ENCODE measurements at regions not wholly inside any gene's neighbourhood (a gene's known extent, or its start where the extent isn't known, plus 50 kb on each side); places are given as distances from the start of the nearest gene placed in this dataset.

DNA sequence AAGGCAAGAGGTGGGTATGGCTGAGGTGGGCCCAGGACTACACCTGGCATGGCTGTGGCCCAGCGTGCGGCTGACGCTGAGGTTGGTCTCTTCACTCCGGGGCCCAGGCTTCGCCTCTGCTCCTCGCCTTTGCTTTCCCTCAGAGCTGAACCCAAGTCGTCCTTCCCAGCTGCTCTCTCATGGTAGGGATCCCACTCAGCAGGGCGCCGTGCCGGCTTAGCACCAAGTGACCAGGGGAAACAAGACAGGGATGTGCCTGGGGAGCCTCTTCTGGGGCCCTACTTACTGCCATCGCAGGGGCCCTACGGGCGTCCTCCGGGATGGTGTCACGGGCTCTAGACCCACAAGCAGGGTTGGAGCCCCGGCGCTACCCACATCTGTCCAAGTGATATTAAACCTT is 138.1 kb upstream of the ALKAL2 start:
- DNase-seq (ENCODE audit: low read depth in 2 of 2), result no peak

DNA sequence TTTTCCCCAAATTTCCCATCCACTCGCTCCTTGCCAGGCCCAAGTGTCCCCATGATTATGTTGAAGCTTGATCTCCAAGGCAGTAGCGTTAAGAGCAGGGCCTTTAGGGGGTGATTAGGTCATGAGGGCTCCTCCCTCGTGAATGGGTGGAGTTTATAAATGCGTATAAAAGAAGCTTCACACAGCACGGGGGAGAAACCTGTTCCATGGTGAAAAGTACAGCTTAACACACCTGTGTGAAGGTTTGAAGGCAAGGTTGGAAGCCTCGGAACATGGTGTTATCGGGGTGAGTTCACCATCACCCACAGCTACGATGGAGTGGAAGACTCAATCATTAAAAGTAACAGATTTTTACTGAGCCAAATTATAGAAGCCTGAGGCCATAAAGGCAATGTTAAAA is 137.4 kb upstream of the ALKAL2 start:
- DNase-seq (ENCODE audit: low read depth in 2 of 2), result no peak

DNA sequence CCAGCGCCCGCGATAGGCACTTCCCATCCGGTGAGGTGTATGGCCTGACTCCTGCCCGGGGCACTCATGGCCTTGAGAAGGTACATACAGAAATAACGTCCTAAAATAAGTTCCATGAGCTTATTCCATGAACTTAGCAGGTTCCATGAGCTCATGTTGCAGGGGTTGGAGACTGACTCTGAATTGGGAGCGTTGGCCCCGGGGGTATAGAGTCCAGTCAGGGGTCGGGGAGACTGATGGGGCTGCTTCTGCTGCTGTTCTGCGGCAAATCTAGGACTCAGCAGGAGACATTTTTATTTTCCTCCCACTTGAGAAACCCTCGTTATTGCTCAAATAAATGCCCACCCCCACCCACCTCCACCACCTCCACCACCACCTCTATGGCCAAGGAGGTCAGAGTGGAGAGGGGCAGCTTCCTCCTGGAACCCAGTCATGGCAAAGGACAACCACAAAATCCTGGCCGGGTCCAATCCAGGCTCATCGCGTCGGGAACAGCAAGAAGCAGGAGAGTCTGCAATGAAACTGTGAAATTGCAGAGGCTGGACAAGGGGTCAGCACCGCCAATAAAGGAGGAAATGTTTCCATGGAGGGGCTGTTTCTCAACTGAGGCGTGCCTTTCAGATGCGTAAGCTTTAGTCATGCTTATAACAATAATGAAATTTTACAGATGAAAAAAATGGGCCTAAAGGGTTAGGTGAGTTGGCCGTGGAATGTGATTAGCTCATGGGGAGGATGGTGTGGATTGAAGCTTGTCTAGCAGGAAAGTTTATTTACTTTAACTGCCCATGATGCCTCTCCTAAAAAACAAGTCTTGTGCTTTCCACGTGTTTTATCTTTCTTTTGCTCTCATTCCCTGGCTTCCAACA is 136.6 kb upstream of the ALKAL2 start:
- DNase-seq (ENCODE audit: low read depth in 2 of 2), result no peak

DNA sequence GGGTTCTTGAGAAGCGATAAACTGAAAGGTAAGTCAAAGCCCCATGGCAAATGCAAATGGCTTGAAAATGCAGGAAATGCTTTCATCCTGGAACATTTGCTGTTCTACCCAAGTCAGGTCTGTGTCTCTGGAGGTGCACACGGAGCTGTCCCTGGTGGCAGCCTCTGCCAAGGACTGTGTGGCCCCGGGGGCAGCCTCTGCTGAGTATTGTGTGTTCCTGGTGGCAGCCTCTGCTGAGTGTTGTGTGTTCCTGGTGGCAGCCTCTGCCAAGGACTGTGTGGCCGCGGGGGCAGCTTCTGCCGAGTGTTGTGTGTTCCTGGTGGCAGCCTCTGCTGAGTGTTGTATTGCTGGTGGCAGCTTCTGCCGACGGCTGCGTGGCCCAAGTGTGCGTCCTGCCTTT is 135.6 kb upstream of the ALKAL2 start:
- DNase-seq (ENCODE audit: low read depth in 2 of 2), result no peak

DNA sequence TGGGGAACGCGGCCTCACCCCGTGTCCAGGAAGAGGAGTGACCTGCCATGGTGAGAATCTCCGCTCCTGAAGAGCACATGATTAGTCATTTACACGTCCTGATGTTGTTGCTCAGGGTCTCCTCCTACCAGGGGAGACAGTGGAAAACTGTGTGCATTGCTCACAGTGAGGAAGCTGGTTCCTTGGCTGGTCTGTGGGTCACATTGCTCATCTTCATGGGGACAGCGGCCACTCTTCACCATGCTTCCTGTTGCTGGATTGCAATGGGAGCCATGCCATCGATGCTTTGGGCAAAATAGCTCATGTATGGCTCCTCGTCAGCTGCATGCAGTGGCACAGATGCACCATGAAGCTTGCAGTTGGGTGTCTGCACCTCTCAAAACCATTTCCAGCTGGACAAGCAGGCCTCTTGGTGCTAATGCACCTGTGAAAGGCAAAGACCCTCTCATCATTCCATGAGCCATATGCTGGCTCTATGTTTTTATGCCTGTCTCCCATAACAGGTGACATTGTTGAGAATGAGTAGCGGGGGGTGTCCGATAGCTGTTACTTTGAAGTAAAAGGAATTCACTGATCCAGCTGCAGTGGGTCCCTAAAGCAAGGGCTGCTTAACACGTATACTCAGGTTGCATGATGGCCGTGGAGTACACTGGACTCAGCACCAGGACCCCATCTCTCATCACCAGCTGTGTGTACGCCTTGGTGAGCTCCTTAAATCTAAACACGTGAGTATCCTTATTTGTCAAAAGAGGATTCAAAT is 135.0 kb upstream of the ALKAL2 start:
- no peak for DNase-seq (ENCODE audit: low read depth in 2 of 2)

DNA sequence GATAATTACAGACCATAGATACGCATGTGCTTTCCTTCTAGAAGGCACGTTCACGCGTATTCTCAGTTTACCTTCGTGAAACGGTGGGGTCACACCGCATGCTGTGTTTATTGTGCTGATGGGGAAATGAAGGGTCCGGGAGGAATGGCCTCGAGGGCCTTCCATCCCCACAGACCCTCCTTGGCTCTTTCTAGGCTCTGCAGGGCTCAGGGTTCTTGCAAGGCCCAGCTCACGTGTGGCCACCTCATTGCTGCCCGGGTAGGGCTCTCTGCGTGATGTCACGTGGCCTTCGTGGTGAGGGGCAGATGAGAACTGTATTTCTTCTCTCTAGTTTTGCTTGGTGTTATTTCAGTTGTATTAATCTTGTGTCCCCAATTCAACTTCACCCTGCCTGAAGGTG is 133.5 kb upstream of the ALKAL2 start:
- DNase-seq (ENCODE audit: low read depth in 2 of 2), result no peak

DNA sequence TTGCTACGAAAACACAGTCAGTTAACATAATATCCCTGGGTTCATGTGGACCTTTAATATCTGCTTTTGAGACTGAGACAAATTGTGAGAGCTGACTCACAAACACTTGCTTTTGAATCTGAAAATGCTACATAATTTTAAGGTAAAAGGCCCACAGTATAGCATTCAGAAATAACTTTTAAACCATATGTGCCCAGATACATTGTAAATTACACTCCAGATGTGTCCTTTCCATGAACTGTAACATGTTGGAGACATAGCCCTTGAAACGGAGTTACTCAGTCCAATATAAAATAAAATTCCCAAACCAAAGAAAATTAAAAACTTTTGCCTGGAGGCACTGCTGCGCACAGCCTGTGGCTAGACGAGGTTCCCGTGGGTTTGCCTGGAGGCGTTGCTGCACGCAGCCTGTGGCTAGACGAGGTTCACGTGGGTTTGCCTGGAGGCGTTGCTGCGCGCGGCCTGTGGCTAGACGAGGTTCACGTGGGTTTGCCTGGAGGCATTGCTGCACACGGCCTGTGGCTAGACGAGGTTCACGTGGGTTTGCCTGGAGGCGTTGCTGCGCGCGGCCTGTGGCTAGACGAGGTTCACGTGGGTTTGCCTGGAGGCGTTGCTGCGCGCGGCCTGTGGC is 131.9 kb upstream of the ALKAL2 start:
- no peak for DNase-seq (ENCODE audit: low read depth in 2 of 2)

DNA sequence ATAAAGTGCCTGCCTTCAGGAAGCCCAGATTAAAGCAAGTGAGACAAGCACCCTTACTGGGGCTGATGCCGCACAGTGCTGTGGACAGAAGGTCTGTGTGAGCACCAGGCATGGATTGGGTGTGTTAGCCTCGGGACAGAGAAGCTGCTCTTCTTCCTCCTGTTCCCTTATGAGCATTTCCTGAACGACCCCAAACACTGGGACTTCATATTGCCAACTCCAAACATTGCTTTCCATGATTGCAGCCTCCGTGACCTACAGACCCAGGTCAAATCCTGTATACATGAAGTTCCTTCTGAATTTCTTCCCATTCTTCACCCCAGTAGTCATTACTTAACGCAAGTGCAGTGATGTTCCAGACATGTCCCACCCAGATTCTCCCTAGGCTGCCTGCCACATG is 129.8 kb upstream of the ALKAL2 start:
- DNase-seq (ENCODE audit: low read depth in 2 of 2), result no peak

DNA sequence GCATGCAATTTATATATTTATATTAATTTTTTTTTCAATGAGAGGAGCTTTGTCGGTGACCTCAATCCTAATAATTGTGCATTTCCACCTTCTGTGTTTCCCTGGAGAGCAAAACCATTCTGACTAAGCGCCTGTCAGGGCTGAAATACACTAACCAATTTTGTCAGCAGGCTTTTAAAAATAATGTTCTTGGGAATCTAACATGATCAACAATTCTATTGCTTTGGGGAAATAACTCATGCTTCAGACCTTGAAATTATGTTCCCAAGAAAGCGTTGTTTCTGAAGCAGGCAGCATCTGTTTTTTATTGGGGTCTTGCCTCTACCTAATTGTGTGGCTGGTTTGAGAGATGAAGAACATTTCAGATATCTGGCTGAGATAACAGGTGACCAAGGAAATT is 129.1 kb upstream of the ALKAL2 start:
- no peak for DNase-seq (ENCODE audit: low read depth in 2 of 2)

DNA sequence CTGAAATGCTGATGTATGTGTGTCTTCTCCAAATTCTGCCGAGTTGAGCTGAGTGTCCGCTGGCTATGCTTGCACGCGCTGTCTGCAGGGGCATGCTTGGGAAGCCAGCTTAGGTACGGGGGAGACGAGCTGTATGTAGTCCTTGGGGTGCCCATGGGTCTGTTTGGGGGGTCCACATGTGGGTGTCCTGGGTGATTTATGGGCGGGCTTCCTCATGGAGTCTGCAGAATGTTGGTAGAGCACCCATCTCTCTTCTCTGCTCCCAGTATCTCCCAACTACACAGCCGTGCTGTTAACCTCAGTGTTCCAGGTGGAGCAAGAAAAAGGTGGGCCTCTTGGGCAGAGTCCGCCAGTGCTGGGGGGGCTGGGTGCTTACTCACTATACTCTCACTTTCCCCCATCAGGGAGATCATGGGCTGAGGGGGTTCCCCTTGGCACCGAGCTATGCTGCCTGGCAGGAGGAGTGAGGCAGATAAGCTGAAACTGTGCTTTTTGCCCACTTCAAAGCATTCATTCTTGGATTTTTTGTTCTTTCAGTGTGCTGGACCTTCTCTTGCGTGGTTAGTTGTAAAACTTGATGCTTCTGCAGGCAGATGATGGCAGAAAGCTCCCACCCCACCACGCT is 128.2 kb upstream of the ALKAL2 start:
- DNase-seq (ENCODE audit: low read depth in 2 of 2), result no peak

DNA sequence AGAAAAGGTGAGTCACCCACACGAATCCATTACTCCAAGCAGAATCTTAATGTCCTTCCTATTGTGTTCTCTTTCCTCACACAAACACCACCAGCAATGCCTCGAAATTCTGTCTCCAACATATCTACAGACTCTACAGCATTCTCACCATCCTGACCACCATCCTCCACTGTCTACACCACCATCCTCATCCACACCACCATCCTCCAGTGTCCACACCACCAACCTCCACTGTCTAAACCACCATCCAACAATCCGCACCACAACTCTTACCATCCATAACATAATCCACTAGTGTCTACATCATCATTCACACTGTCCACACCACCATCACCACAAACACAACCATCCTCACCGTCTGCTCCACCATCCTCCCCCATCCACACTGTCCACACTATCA is 121.6 kb upstream of the ALKAL2 start:
- no peak for DNase-seq (ENCODE audit: low read depth in 2 of 2)

DNA sequence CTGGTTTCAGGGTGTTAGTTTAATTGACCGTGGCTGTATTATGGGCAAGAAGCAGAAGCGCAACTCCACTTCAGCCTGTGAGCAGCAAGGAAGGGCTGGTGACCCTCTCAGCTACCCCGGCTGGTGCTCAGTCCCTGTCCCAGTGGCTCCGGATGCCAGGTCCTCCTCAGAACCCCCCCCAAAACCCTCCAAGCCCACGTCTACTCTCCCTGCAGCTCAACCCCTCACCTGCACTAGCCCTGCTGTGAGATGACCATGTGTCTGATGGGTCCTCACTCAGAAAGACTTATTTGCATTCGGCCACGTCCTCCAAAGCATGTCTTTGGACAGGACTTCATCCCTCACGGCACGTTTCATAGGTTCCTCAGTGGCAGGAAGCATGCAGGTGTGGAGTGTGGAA is 119.7 kb upstream of the ALKAL2 start:
- DNase-seq (ENCODE audit: low read depth in 2 of 2), result no peak

DNA sequence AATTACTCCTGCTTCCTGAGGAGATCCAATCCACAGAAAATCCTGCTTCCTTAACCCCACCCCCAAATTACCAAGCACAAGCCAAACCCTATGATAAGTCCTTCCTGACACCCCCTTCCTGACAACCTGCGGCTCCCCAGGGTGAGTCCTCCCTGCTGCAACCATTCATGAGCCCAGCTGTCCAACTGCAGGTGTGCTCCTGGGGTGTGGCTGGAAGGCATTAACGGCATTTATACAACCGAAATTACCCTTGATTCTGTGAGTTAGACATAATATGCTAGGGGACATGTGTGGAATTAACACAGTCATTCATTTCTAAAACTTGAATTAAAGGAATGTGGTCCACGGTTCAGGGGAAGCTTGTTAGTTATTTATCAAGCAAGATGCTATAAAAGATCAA is 119.0 kb upstream of the ALKAL2 start:
- no peak for DNase-seq (ENCODE audit: low read depth in 2 of 2)

DNA sequence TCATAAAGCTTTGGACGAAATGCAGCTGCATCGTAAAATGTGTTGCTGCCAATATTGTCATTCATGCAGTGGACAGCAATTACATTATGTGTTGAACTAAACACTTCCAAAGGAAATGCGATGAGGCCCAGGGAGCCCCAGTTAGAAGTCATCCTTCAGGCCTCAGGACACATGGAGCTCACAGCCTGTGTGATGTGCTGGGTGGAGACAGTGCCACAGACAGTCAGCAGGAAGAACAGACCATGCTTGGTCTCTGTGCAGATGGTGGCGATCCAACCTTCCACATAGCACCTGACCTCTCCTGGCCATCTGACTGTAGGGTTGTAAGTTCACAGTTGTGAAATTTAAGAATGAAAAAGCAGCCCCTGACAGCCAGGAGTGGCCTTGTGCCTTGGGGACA is 118.3 kb upstream of the ALKAL2 start:
- no peak for DNase-seq (ENCODE audit: low read depth in 2 of 2)

DNA sequence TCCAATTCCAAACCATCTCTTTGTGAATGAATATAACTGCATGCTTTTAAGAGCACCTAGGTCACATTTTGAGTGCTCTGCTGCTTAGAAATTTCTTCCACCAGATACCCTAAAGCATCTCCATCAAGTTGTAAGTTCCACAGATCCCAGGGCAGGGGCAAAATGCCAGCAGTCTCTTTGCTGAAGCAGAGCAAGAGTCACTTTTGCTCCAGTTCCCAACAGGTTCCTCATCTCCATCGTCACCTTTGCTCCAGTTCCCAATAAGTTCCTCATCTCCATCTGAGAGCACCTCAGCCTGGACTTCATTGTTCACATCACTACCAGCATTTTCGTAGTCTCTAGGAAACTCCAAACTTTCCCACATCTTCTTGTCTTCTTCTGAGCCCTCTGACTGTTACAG is 116.7 kb upstream of the ALKAL2 start:
- no peak for DNase-seq (ENCODE audit: low read depth in 2 of 2)

DNA sequence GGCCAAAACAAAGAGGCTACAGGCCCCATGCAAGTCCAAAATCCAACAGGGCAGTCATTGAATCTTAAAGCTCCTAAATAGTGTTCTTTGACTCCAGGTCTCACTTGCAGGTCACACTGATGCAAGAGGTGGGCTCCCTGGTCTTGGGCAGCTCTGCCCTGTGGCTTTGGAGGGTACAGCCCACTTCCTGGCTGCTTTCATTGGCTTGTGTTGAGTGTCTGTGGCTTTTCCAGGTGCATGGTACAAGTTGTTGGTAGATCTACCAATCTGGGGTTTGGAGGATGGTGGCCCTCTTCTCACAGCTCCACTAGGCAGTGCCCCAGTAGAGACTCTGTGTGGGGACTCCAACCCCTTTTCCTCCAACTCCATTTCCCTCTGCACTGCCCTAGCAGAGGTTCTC is 115.8 kb upstream of the ALKAL2 start:
- no peak for DNase-seq (ENCODE audit: low read depth in 2 of 2)

DNA sequence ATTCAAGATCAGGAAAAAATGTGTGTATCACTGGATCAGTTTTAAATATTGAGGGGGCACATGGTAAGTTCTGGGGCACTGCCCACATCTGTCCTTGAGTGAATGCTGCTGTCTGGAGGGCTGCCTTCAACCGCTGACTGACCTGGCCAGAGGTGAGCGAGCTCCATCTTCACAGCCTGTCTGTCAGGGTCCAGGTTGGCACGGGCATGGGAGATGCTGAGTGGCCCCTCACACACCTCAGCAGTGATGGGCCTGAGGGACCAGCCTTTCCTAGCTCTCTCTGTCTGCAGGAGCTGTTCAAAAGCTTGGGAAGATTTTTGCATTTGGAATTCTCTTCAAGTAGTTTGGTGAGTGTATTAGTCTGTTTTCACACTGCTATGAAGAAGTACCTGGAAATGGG is 114.8 kb upstream of the ALKAL2 start:
- DNase-seq (ENCODE audit: low read depth in 2 of 2), result no peak

DNA sequence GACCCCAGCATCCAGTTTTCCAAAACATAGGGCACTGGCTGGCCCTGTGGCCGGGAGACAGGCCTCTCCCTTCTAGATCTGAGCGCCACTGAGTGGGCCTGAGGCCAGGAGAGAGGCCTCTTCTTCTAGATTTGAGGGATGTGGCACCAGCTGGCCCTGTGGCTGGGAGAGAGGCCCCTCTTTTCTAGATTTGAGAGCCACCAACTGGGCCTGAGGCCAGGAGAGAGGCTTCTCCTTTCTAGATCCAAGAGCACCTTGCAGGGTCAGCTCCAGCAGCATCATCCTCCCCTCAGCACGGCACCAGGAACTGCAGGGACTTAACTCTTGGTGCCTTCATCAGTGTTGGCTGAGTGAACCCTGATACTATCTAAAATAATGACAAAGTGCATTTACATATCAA is 114.3 kb upstream of the ALKAL2 start:
- DNase-seq (ENCODE audit: low read depth in 2 of 2), result no peak

DNA sequence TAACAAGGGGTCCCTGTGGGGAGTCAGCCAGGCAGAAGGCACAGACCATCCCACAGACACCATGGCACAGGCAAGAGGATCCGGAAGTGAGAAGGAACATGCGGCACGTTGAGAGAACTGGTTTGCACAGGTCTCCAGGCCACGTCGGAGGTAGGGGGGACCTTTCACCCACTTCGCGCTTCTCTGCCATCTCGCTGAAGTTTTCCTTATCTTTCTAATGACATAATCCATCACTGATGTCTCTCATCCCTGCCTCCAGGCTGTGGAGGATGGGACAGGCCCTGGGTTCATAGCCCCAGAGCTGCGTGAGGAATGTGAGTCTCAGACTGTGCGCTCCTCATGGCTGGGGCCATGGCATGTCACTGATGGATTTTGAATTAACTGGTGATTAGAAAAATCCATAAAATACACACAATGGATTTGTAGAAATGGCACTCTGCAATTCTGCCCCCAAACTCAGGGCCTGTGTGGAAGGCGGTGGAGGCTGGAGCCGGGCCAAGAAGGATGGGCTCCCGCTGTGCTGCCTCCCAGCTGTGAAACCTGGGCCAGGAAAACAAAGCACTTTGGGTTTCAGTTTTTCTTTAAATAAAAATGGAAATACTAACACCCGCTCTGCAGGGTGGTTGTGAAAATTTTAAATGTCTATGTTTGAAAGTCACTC is 113.3 kb upstream of the ALKAL2 start:
- DNase-seq (ENCODE audit: low read depth in 2 of 2), result no peak

DNA sequence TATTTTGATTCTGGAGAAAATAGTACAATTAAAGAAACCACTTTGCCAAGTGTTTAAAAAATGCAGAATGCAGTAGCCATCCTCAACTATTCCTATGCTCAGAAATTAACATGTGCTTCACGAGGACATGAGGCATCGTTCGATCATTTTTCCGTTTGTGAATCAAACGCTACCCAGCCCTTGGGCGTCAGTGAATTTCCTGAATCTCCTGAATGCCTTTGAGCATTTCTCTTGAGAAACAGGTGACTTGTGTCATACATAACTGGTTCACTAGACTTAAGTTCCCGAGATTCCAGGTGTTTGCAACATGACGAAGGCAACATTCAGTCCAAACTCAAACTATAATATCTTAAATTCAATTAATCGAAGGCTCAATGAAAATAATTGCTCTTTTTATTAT is 110.0 kb upstream of the ALKAL2 start:
- DNase-seq (ENCODE audit: low read depth in 2 of 2), result no peak

DNA sequence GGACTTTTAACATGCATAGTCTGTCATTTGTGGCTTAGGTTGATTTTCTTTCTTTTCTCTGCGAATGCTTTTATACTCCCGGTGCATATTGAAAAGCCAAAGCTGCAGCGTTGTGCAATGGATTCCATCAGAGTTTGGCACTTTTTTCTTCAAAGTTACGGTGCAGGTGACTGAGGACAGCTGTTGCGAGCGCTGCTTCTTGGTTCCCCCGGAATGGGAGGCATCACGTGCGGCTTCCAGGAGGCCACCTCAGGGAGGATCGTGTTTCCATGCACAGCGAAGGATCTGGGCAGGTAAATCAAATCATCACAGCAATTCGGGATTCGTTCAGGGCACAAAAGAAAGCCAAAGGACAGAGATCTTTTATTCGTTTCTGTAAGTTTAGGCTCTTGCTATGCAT is 109.6 kb upstream of the ALKAL2 start:
- no peak for DNase-seq (ENCODE audit: low read depth in 2 of 2)

DNA sequence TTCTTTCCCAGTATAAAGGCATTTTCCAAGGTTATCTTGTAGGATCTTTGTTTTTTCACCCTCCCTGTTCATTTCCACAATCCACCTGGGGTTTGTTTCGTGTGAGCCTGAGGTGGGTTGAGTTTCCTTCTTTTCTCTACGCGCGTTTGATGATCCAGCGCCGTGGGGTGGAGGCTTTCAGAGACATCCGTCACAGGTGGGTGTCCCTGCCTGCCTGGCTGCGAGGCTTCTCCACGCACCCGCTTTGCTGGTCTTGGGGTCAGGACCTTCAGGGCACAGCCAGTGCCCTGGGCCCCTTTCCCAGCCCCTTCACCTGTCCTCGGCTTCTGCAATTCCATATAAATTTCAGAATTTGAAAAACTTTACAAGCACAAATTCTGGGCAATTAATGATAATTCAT is 109.0 kb upstream of the ALKAL2 start:
- DNase-seq (ENCODE audit: low read depth in 2 of 2), result no peak
